DND-41 (cell line): ENCODE measurements at regions not wholly inside any gene's neighbourhood (a gene's known extent, or its start where the extent isn't known, plus 50 kb on each side); places are given as distances from the start of the nearest gene placed in this dataset.

Experiments used
- CTCF ChIP-seq: IDR thresholded peaks from 2 replicates; pipeline ENCODE4 v1.5.1; 2012; ENCODE audit warnings: borderline replicate concordance, low read length, moderate library complexity, mild to moderate bottlenecking; ENCODE audit not compliant: poor library complexity, severe bottlenecking; ENCODE audit errors: extremely low read depth
- EZH2 ChIP-seq: IDR thresholded peaks from 3 replicates; pipeline ENCODE4 v1.6.1; 2012; ENCODE audit warnings: borderline replicate concordance, low read depth, mild to moderate bottlenecking, moderate library complexity, low read length, inconsistent platforms; ENCODE audit not compliant: severe bottlenecking

- no peak for TF ChIP-seq EZH2
- TF ChIP-seq CTCF, result no peak
These were observed 73.1 kb upstream of the TOMM7 start for GRCh38 chr7:22895828-22896165.
